ENCODE measurements at regions not wholly inside any gene's neighbourhood (a gene's known extent, or its start where the extent isn't known, plus 50 kb on each side); places are given as distances from the start of the nearest gene placed in this dataset.
A peak's percentile ranks its signal among the peaks of the same experiment; 100 is the strongest.

DNA sequence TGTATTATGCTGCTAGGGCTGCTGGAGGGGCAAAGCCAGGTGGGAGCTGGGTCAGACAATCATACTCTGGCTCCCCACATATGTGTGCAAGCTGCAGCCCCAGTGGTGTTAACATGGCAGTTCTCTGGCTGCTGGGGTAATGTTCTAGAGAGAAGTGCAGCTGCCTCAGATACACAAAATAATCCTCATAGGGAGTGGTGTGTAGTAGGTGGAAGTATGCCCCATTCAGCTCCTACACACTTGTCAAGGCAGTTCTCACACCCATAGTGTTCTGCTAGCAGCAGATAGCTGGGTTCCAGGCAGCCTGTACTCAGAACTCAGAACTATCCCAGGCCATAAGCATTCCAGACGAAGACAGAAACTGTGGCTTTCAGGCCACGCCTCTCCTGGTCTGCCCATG is 87.9 kb upstream of the NT5C1B start:
- Histone ChIP-seq H3K9me1 (ENCODE audit: control insufficient read depth, extremely low read depth, insufficient read depth, low read length) (no peaks in the 10 kb centered on the region), H3K9me3 (ENCODE audit: control insufficient read depth, low read depth, low read length) (no peaks in the 10 kb centered on the region), H3K4me3 (ENCODE audit: control insufficient read depth in 2 of 3, extremely low read depth in 1 of 3, insufficient read depth in 2 of 3, low read depth in 1 of 3, low read length in 3 of 3) (no peak overlapping the region), H3K9ac (ENCODE audit: control insufficient read depth, extremely low read depth, insufficient read depth, low read length) (no peak overlapping the region), H3K79me2 (ENCODE audit: control insufficient read depth, insufficient read depth, low read length) (no peaks in the 10 kb centered on the region), H2AFZ (ENCODE audit: control insufficient read depth, low read length) (no peak overlapping the region), H3K27me3 (ENCODE audit: control insufficient read depth, extremely low read depth, insufficient read depth, low read length) (no peaks in the 10 kb centered on the region), H3K4me2 (ENCODE audit: control insufficient read depth, extremely low read depth, insufficient read depth, low read depth, low read length) (no peak overlapping the region), H3K4me1 (ENCODE audit: control insufficient read depth, extremely low read depth, insufficient read depth, low read length) (no peaks in the 10 kb centered on the region), H3K27ac (ENCODE audit: control insufficient read depth, insufficient read depth, low read length) (no peak overlapping the region), H4K20me1 (ENCODE audit: control insufficient read depth, extremely low read depth, insufficient read depth, low read length) (no peaks in the 10 kb centered on the region), H3K36me3 (ENCODE audit: control insufficient read depth in 2 of 2, extremely low read depth in 1 of 2, insufficient read depth in 2 of 2, low read length in 2 of 2) (no peaks in the 10 kb centered on the region)
- TF ChIP-seq CTCF (optimal IDR thresholded peaks at IDR 0.05 in 1 of 3, IDR thresholded peaks at IDR 0.05 in 1 of 3, conservative IDR thresholded peaks at IDR 0.05 in 1 of 3; ENCODE audit: extremely low read depth in 1 of 3, insufficient read depth in 2 of 3, low read length in 3 of 3) (no peak), EZH2 (IDR thresholded peaks at IDR 0.05; ENCODE audit: low read length) (no peak)
- no peak for DNase-seq (ENCODE audit: low read depth, low spot score)
- dilution Hi-C loops (cut with MboI; ENCODE audit: extremely low pct_ligation_motif_present, low sequenced_read_pairs) = no loop called here
- no peak for FAIRE-seq

- H2AFZ ChIP-seq (ENCODE audit: control insufficient read depth, low read length) = no peak overlapping the region
- peaks cover 6% of the 10 kb centered on the region for H3K4me1 ChIP-seq (ENCODE audit: control insufficient read depth, extremely low read depth, insufficient read depth, low read length)
- no peak overlapping the region for H3K4me2 ChIP-seq (ENCODE audit: control insufficient read depth, extremely low read depth, insufficient read depth, low read depth, low read length)
- no peaks in the 10 kb centered on the region for H3K9me3 ChIP-seq (ENCODE audit: control insufficient read depth, low read depth, low read length)
- H3K27ac ChIP-seq (ENCODE audit: control insufficient read depth, insufficient read depth, low read length) = no peak overlapping the region
- no peaks in the 10 kb centered on the region for H4K20me1 ChIP-seq (ENCODE audit: control insufficient read depth, extremely low read depth, insufficient read depth, low read length)
- no peak overlapping the region for H3K4me3 ChIP-seq (ENCODE audit: control insufficient read depth in 2 of 3, extremely low read depth in 1 of 3, insufficient read depth in 2 of 3, low read depth in 1 of 3, low read length in 3 of 3)
- no peak overlapping the region for H3K9ac ChIP-seq (ENCODE audit: control insufficient read depth, extremely low read depth, insufficient read depth, low read length)
- H3K79me2 ChIP-seq (ENCODE audit: control insufficient read depth, insufficient read depth, low read length) = no peaks in the 10 kb centered on the region
- H3K27me3 ChIP-seq (ENCODE audit: control insufficient read depth, extremely low read depth, insufficient read depth, low read length) = no peaks in the 10 kb centered on the region
- no peaks in the 10 kb centered on the region for H3K9me1 ChIP-seq (ENCODE audit: control insufficient read depth, extremely low read depth, insufficient read depth, low read length)
- FAIRE-seq = peak; percentile 13
- TF ChIP-seq CTCF (optimal IDR thresholded peaks at IDR 0.05 in 1 of 3, IDR thresholded peaks at IDR 0.05 in 1 of 3, conservative IDR thresholded peaks at IDR 0.05 in 1 of 3; ENCODE audit: extremely low read depth in 1 of 3, insufficient read depth in 2 of 3, low read length in 3 of 3) = no peak
- TF ChIP-seq EZH2 (IDR thresholded peaks at IDR 0.05; ENCODE audit: low read length) = no peak
- no peaks in the 10 kb centered on the region for H3K36me3 ChIP-seq (ENCODE audit: control insufficient read depth in 2 of 2, extremely low read depth in 1 of 2, insufficient read depth in 2 of 2, low read length in 2 of 2)
- DNase-seq (ENCODE audit: low read depth, low spot score) = no peak
- dilution Hi-C loops (cut with MboI; ENCODE audit: extremely low pct_ligation_motif_present, low sequenced_read_pairs) = no loop called here
Observed at GRCh38 chr2:18674309-18674708, 84.9 kb upstream of the NT5C1B start.

All from keratinocyte (primary cell).